ENCODE measurements at regions not wholly inside any gene's neighbourhood (a gene's known extent, or its start where the extent isn't known, plus 50 kb on each side); places are given as distances from the start of the nearest gene placed in this dataset.

GRCh38 chr6:137775227-137775626, 91.8 kb upstream of the TNFAIP3 start:
- H3K4ac ChIP-seq (ENCODE audit: low read depth, low read length) = no peak overlapping the region

More at GRCh38 chr6:137775227-137775626, 91.8 kb upstream of the TNFAIP3 start:
- Histone ChIP-seq H2BK20ac (ENCODE audit: low read depth, low read length, poor library complexity, severe bottlenecking) (no peak overlapping the region), H4K20me1 (ENCODE audit: control insufficient read depth, insufficient read depth, insufficient read length) (no peaks in the 10 kb centered on the region), H3K27me3 (ENCODE audit: insufficient read depth, low read length) (no peaks in the 10 kb centered on the region), H3K9ac (ENCODE audit: extremely low read depth, insufficient read length, low read length) (no peak overlapping the region), H3K56ac (ENCODE audit: insufficient read length, low read depth, low read length) (no peak overlapping the region), H3K27ac (ENCODE audit: insufficient read length, low read depth, low read length) (no peak overlapping the region), H3K4me2 (ENCODE audit: insufficient read depth, insufficient read length, low read length) (no peak overlapping the region), H2BK12ac (ENCODE audit: insufficient read length, low read depth, low read length) (no peak overlapping the region), H3K14ac (ENCODE audit: insufficient read depth, low read length) (no peak overlapping the region), H4K8ac (replicated peaks; ENCODE audit: insufficient read length, low read depth, low read length) (no peak overlapping the region), H3K79me1 (ENCODE audit: insufficient read depth, low read depth, low read length, poor library complexity, severe bottlenecking) (no peaks in the 10 kb centered on the region), H3K23me2 (ENCODE audit: insufficient read length, low read depth, low read length, poor library complexity, severe bottlenecking) (no peaks in the 10 kb centered on the region), H4K91ac (ENCODE audit: insufficient read length, low read depth, low read length) (no peak overlapping the region), H3K23ac (ENCODE audit: insufficient read length, low read depth, low read length) (no peak overlapping the region), H3K18ac (ENCODE audit: insufficient read length, low read depth, low read length) (no peak overlapping the region), H3K4me1 (ENCODE audit: insufficient read depth, low read length) (no peaks in the 10 kb centered on the region), H3K9me3 (ENCODE audit: control insufficient read depth, low read depth, low read length) (no peaks in the 10 kb centered on the region), H3K79me2 (ENCODE audit: insufficient read depth, low read length) (no peaks in the 10 kb centered on the region), H2AFZ (ENCODE audit: low read length) (no peak overlapping the region), H3T11ph (ENCODE audit: low read length) (no peak overlapping the region), H2BK120ac (ENCODE audit: low read depth, low read length, poor library complexity, severe bottlenecking) (no peak overlapping the region), H2AK5ac (ENCODE audit: insufficient read length, low read length) (no peak overlapping the region), H2BK5ac (ENCODE audit: insufficient read length, low read length) (no peak overlapping the region), H2BK15ac (ENCODE audit: low read depth, low read length) (no peak overlapping the region), H4K5ac (ENCODE audit: insufficient read length, low read depth, low read length) (no peak overlapping the region)
- no peak for DNase-seq
- no peak overlapping the region for H3K27ac Mint-ChIP-seq
- H3K36me3 Mint-ChIP-seq (ENCODE audit: insufficient read depth in 1 of 3, low read depth in 3 of 3) = no peaks in the 10 kb centered on the region
- no CpG with 5 or more reads among the region's 2 CpGs for WGBS (ENCODE audit: extremely low coverage, insufficient read length, low lambda C conversion rate)
- H3K4me1 Mint-ChIP-seq = no peaks in the 10 kb centered on the region
- TF ChIP-seq, protein P1, sequence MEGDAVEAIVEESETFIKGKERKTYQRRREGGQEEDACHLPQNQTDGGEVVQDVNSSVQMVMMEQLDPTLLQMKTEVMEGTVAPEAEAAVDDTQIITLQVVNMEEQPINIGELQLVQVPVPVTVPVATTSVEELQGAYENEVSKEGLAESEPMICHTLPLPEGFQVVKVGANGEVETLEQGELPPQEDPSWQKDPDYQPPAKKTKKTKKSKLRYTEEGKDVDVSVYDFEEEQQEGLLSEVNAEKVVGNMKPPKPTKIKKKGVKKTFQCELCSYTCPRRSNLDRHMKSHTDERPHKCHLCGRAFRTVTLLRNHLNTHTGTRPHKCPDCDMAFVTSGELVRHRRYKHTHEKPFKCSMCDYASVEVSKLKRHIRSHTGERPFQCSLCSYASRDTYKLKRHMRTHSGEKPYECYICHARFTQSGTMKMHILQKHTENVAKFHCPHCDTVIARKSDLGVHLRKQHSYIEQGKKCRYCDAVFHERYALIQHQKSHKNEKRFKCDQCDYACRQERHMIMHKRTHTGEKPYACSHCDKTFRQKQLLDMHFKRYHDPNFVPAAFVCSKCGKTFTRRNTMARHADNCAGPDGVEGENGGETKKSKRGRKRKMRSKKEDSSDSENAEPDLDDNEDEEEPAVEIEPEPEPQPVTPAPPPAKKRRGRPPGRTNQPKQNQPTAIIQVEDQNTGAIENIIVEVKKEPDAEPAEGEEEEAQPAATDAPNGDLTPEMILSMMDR (conservative IDR thresholded peaks at IDR 0.05) = no peak
- H3K27me3 Mint-ChIP-seq (ENCODE audit: low read depth) = no peaks in the 10 kb centered on the region
- H3K4me3 Mint-ChIP-seq = no peak overlapping the region
- no peaks in the 10 kb centered on the region for H3K9me3 Mint-ChIP-seq

All from H9 (cell line).